NOMO-1 treated with DMSO at 0.1 percent for 48 hours (cell line): ENCODE measurements at regions not wholly inside any gene's neighbourhood (a gene's known extent, or its start where the extent isn't known, plus 50 kb on each side); places are given as distances from the start of the nearest gene placed in this dataset.
"Not testable (repeated sequence)": the region's sequence is repeated elsewhere in the genome, so short reads cannot be mapped to it uniquely, and the experiment has no call there.

ENCODE experiments used
- DNase-seq: peaks from one replicate; lab custom pipeline; 2025; ENCODE audit not compliant: unreplicated experiment; lab: John Stamatoyannopoulos, UW

DNA sequence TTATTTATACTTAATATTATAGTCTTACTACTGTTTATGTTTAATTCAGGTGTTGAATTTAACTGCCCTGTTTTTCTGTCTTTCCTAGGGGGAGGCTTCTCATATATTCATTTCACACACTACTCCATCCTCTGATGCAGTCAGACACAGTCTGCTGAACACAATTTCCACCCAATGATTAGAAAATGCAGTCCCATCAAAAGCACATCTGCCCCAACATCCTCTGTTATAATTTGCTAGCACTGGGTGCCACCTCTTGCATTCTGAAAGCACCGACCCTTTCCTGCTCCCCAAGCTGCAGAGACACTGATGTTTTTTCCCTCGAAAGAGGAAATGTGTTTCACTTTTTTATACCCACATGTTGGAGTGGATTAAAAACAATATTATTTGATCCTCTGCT lies 474.7 kb downstream of the PID1 start:
- no peak for DNase-seq

DNA sequence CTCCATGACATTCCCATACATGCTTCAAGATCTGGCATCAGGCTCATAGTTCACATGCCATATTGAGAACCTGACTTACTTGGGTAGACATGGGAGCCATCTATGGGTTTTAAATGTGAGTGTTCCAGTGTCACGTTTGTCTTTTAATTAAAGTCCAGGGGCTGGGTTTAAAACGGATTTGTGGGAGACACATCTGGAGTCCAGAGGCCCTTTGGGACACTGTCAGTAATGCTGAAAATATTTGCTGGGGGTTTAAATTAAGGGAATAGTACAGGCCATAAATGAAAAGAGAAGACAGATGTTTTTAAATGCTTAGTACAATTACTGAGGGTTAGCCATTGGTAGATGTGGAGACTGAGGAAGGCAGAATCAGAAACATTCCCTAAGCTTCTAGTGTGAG lies 478.0 kb downstream of the PID1 start:
- DNase-seq: no peak

DNA sequence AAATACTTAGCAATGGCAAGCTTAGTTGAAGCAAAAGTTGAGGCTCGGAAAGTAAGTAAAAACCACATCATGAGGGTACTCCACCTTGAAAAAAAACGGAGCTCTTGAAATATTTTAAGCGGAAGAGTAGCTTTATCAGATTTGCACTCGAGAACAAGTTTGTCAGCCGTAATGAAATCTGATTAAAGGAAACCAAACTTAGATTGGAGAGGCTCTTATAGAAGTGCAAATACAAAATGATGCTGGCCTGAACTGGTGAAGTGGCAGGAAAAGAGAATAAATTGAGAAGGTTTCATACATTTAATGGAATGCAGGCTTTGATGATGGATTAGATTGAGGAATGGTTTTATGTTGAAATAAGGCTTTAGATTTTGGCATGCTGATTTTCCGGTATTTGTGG lies 484.2 kb downstream of the PID1 start:
- no peak for DNase-seq

DNA sequence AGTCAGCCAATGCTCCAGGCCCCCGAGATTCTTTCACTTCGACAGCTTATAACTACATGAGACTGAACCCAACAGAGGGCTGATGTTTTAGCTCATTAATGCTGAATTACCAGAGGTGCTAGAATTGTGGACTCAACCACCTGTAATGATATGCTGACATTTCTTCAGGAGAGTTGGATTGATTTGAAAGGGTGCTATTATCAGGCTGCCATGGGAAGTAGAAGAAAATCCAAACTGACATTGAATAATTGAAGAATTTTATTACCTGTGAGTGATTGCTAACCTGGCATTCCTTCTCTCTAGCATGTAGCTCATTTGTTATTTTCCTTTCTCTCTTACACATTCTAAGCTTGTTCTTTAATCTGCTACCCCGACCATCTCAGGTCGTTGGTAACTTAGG lies 488.8 kb downstream of the PID1 start:
- no peak for DNase-seq

DNA sequence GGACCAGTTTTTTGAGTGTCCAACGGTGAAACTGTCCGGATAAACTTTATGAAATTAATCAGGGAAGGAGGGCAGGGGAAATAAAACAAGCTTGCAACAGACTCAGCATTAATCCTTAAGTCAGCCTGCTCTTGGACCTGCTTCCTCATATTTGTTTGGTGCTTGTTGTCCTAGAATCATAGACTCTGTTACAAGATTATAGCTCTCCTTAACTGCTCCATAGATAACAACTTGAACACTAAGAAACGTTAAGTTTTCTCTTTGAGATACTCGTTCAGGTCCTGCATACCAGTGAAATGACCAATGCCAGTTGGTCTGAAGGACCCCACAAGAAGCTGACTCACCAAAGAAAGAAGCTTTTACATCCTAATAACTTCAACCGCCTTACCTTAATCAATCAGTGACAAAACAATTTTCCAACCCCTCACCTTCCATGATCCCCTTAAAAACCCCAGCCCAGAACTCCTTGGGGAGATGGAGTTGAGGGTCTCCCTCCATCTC lies 493.2 kb downstream of the PID1 start:
- no peak for DNase-seq

DNA sequence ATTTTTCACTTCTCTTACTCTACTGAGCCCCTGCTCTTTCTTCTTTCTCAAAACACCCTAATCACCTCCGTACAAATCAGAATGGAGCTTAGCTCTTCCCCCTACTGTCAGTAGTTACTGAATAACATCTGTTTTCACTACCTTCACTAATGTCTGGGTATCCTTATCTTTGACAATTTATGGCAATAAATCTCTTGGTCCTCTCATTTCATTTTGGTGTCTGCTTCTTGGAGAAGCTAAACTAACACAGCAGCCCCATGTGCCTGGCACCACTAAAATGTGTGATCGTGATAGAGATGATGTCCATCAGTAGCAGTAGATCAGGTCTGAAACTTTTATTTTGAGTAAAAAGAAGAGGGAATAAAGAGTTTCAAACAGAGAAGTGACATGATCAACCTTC lies 496.5 kb downstream of the PID1 start:
- DNase-seq: no peak

DNA sequence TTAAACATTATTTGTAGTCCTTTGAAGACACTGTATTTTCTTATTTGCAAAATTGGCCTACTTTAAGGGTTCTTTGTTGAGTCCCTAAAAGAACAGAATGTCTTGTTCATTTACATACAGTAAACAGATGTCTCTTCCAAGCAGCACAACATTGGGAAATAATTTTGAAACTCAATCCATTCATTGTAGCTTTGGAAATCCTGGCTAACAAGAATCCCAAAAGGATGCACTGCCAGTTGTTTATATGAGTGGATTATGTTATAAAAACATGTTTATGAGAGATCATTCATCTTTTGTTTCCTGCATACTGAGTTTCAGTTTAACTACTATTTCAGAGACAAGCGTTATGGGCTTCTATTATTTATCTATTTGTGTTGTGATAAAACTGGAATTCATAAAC lies 499.3 kb downstream of the PID1 start:
- no peak for DNase-seq

DNA sequence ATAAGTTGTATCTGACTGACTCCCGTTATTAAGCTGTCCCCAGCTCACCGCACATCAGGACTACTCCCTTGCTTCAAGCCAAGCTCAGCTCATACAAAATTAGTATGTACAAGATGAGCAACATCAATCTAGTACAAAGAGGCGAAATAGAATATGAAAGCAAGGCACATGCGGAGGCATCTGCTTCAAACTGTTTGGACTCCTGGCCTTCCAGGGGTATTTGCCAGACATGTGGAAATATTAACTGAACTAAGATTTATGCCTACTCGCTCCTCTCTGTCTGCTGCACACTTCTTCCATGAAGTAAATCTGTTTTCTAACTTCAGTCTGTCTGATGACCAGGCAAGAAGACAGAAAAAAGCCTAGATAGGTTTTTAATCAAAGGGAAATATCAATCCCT lies 499.8 kb downstream of the PID1 start:
- no peak for DNase-seq

DNA sequence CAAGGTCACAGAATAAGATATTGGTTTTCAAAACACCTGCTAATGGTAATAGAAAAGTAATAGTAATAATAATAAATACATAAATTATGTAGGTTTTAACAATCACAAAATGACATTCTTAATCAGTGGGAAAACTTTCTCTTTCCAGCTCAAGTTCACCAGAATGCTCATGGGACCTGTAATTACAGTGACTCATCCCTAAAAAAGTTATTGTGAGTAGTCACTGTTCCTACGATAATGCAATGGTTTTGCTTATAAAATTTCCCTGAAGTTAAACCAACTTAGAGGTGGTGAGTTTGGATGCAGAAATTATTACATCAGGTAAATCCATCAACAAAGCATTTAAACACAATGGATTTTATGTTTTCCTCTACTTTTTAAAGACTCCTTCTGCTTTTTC lies 502.3 kb downstream of the PID1 start:
- no peak for DNase-seq

DNA sequence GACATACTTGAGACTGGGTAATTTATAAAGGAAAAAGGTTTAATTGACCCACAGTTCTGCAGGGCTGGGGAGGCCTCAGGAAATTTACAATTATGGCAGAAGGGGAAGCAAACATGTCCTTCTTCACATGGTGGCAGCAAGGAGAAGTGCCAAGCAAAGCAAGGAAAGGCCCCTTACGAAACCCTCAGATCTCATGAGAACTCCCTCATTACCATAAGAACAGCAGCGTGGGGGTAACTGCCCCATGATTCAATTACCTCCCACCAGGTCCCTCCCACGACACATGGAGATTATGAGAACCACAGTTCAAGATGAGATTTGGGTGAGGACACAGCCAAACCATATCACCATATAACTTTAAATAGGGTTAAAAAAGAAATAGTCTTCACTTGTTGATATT lies 502.9 kb downstream of the PID1 start:
- not testable (repeated sequence) for DNase-seq

DNA sequence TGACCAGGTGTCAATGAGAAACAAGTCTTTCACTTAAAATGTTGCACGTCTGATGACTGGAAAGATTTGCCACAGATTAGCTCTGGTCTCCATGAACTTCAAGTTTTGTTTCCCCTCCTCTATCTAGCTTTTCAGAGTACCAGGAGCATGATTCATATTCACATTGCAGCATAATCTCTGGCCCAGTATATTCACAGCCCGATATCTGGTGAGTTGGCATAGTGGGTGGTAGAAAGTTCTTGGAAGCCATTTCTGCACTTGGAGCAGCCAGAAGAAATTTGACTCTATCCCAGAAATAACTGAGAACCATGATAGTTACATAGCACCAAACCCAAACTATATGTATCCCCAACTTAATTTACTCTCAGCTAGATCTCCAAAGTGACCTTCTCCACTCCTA lies 503.9 kb downstream of the PID1 start:
- DNase-seq: no peak

DNA sequence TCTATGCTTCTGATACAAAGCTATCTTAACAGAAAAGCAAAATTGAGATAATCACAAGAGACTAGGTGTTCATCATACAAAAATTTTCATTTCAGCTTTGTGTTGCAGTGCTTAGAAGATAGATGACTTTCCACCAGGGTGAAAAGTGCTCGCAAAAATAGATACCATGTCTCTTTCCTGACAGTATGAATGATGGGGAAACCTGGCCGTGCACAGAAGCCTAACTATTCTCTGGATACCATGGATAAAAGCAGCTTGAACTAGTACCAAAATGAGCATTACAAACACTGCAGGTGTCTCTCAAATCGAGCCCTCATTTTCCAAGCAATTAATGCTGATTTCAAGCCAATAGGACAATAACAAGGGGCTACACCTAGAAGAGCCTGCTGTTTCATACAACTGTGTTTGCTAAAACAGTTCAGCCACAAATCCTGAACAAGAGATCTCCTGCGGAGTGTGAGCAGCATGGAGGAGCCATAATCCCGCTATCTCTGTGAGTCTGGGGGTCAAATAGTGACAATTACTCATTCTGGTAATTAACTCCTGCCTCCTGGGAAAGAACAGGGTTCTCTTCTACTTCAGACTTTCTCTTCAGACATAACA lies 507.6 kb downstream of the PID1 start:
- DNase-seq: no peak

DNA sequence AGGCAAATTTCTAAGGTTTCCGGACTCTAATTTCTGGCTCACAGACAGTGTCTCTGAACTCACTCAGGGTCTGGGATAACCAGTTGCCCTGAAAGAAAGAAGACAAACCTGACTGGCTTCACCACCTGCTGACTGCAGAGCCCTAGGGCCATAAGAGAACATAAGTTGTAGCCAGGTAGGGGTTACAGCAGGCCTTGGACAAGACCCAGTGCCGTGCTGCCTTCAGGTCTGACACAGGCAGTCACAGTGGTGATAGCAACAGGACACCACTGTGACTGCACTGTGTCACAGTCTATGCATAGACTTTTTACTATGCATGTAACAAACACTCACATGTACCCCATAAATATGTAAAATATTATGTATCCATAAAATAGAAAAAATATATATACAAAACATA lies 508.5 kb downstream of the PID1 start:
- DNase-seq: no peak

DNA sequence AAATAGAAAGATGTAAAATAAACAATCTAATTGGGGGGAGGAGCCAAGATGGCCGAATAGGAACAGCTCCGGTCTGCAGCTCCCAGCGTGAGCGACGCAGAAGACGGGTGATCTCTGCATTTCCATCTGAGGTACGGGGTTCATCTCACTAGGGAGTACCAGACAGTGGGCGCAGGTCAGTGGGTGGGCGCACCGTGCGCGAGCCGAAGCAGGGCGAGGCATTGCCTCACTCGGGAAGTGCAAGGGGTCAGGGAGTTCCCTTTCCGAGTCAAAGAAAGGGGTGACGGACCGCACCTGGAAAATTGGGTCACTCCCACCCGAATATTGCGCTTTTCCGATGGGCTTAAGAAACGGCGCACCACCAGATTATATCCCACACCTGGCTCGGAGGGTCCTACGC lies 515.4 kb downstream of the PID1 start:
- not testable (repeated sequence) for DNase-seq

DNA sequence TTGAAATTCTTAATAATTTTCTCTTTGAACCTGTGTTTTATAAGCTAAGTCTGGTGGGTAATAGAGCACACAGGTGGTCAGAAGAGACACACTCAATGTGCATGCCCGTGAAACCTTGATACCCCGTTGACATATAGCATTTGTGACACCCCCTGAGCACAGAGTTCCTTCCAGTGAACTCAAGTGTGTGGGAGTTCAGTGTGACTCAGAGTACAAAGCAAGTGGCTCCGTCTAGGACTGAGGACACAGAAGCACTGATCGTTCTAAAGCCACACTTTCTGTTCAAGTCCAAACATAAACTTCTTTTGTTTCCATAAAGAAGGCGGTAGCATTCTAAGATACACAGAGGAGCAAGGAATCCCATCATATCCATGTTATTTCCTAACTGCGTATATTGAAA lies 523.6 kb downstream of the PID1 start:
- no peak for DNase-seq

DNA sequence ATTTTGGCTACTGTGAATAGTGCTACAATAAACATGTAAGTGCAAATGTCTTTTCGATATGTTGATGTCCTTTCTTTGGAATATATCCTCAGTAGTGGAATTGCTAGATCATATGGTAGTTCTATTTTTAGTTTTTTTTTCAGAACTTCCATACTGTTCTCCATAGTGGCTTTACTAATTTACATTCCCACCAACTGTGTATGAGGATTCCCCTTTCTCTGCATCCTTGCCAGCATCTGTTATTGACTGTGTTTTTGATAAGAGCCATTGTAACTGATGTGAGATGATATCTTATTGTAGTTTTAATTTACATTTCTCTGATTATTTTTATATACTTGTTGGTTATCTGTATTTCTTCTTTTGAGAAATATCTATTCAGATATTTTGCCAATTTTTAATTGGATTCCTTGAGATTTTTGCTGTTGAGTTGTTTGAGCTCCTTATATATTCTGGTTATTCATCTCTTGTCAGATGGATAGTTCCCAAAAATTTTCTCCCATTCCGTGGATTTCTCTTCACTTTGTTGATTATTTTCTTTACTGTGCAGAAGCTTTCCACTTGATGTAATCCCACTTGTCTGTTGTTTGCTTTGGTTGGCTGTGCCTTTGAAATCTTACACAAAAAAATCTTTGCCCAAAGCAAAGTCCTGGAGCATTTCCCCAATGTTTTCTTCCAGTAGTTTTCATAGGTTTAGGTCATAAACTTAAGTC lies 532.3 kb downstream of the PID1 start:
- no peak for DNase-seq

DNA sequence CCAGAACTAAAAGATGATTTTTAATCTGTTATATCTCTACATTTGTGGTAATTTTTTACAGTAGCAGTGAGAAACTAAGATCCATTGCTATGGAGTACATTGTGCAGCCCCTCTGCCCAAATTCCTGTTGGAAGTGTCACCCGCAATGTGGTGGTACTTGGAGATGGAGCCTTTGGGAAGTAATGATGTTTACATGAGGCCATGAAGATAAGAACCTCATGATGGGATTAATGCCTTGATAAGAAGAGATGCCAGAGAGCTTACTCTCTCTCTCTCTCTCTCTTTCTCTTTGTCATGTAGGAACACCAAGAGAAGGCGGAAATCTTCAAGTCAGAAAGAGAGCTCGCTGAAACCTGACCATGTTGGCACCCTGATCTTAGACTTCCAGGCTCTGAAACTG lies 535.4 kb downstream of the PID1 start:
- no peak for DNase-seq

DNA sequence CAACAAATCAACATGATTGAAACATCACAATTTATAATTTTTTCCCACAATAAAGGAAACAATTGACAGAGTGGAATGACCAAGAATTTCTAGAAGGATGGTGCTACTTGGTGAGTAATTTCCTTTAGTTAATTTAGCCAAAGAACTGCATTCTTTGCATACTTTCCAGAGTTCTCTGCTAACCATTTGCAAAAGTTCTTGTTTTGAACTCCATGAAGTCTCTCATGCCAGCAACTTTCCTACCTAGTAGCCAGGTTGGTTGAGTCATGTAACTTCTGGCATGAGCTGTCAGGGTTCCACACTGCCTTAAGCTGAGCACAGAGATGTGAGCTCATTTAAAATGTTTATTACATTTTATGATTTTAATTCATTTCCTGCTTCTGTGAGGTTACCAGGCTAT lies 539.6 kb downstream of the PID1 start:
- no peak for DNase-seq

DNA sequence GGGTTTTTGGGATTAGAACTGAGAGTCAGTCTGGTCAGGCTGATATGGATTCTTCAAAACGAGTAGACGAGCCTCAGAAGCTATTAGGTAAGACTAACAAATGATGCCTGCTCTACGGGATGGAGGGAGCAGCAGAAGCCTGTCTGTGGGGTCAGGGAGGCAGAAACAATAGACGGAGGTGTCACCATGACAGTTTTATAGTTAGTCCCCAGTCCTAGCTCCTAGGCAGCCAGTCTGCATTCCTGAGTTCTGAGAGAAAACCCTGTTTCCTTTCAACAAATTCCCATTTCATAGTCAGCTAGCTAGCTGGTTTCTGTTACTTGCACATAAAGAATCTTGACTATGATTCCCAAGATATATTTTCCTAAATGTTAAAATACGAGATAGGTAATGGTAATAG lies 542.1 kb downstream of the PID1 start:
- DNase-seq: no peak

DNA sequence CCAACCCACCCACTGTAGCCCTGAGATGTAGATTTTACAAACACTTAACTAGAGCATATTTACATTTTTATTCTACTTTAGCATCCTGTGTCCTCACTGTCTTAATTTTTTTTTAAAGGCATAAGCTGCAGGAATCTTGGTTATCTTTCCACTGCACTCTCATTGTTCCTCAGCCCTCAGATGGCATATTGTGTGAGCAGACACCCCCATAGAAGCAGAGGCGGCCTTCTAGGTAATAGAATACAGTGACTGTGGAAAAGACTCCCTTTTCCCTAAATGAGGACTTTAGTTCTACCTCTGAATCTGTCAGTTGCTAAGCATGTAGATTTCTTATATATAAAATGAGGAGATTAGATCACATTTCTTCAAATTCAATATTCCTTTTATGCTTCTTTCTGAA lies 543.5 kb upstream of the SPHKAP start:
- DNase-seq: no peak

DNA sequence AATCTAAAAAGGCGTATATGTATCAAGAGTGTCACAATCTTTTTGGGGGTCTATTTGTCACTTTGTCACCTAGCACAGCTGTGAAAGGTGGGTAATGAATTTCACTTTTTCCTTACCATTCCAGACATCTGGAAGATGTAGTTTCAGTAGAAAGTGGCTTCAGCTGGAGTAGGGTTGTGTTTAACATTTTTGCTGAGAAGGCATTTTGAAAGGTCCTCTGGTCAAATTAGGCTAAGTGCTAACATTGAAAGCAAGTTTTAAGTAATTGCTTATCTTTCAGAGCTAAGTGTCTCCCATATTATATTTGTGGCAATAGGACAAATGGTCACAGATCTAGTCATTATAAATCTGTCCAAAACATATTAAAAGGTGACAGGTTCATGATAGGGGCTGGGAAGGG lies 542.1 kb upstream of the SPHKAP start:
- DNase-seq: no peak

DNA sequence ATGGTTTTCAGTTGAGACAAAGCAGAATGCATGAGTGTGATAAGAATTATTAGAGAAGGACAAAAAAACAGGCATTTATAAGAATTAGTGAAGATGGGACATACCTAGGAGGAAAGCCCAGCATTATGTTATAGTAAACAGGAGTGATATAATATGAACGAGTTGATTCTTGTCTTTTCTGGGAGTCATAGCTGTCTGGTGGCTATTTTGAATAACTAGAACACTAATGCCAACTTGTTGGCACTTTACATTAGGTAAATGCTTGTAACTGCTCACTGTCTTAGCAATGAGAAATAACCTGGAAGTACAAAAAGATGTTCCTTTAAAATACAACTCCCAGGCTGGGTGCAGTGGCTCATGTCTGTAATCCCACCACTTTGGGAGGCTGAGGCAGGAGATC lies 540.8 kb upstream of the SPHKAP start:
- DNase-seq: no peak

DNA sequence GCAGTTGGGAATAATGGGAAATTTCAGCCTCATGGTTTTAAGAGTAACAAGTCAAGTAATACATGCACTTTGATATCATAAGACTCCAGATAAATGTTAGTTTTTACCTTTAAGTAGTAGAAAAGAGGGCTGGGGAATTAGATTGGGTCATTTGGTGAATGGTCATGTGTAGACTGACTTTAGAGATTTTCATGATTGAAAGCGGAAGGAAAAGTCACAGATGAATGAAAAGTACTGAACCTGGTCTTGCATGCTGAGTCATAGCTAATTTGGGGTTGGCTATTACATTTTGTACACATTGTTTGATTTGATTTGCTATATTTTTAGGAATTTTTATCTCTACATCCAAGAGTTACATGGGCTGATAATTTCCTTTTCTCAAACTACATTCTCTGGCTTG lies 539.4 kb upstream of the SPHKAP start:
- DNase-seq: no peak
